Right kidney (tissue), 1 donor: ENCODE measurements at regions not wholly inside any gene's neighbourhood (a gene's known extent, or its start where the extent isn't known, plus 50 kb on each side); places are given as distances from the start of the nearest gene placed in this dataset.

Source experiments
- DNase-seq: peaks from one replicate; pipeline ENCODE4 v3.0.0-alpha.2; 2016

DNA sequence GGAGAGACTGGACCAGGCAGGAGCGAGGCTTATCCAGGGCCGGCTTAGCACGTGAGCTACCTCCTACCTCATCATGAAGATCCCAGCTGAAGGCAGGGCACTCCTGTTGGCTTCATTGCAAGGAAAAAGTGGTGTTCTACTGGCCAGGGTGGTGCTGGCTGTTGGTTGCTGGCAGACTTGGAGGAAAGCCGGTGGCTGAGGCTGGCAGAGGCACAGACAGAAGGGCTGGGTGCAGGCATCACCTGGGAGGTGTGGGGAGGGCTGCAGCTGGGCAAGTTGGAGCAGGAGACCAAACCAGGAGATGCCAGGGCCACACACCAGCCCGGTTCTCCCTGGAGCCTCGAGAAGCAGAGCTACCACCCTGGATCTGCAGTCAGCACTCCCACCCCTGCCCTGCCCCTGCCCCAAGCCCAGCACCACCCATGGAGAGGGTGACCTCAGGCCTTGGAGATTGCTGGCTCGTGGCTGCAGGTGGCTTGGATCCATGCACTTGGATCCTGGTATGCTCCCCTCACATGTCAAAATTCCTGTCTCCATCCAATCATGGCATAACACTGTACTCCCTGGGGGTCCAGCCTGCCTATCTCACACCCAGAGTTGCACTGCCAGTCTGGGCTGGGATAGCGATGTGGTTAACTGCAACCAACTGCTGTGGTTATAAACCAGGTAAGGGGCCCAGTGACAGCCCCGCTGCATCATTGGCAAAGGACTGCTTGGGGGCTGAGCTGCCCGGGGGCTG is 49.7 kb downstream of the GLI2 start:
- DNase-seq: no peak

DNA sequence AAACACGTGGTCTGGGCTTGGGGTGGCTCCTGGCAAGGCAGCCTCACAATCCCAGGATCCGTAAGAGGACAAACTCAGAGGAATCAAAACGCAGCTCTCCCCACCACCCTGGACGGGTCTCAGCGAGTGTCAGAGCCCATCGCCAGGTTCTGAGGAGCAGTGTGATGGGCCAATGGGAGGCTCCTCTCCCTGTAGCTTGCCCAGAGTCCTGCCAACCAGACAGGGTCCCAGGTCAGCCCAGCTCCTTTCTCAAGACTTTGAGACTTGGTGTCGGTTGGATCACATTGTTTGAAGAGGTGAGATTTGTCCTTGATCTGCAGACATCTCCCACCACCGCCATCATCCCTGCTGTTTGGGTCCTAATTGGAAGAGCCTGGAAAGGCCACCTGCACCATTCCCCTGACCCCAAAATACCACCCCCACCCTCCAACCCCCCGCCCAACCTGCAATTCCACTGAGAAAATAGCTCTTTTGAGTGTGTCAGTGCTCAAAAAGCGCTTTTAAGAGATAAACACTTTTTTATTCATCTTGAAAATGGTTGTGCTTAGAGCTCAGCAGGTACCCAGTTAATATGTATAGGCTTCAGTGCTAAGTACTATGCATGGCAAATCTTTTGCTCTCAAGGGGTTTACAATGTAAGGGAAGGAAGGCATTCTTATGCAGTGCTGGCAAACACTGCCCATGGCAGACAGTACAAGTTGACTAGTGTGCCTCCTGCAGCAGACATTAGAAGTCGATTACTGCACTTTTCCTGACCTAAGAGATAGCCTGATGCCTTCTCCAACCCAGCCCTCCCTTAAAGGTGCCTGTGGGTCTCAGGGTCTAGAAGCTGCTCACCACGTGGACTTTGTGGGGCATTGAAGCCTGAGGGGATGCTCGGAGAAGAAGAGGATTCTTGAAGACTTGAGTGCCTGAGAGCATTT is 50.6 kb downstream of the GLI2 start:
- no peak for DNase-seq

DNA sequence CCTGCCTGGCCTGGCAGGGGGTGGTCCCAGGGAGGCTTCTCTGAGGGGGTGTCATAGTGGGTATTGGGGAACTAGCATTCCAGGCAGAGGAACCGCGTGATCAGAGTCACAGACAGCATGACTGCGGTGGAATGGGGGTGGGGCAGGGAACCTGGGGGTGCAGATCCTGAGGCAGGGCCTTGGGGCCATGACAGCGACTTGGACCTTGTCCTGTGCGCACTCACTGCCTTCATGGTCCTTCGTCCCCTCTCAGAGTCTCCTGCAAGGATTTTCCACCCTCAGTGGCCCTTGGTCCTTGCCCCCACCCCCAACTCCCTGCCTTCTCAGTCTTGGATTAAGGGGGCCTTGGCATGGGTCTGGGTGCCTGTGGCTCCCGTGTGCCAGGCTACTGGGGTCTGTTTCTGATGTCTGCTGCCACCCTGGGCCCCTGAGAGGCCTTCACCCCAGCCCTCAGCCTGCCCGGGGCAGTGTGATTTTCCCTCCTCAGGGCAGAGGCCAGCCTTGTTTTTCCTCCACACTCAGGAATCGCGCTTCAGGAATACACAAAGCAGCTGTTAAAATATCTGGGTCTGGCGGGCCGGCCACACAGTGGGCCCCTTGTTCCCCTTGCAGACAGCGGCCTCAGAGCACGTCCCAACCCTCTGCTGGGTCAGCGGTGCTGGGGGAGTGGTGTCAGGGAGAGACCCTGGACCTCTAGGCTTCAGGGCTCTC is 51.6 kb downstream of the GLI2 start:
- no peak for DNase-seq

DNA sequence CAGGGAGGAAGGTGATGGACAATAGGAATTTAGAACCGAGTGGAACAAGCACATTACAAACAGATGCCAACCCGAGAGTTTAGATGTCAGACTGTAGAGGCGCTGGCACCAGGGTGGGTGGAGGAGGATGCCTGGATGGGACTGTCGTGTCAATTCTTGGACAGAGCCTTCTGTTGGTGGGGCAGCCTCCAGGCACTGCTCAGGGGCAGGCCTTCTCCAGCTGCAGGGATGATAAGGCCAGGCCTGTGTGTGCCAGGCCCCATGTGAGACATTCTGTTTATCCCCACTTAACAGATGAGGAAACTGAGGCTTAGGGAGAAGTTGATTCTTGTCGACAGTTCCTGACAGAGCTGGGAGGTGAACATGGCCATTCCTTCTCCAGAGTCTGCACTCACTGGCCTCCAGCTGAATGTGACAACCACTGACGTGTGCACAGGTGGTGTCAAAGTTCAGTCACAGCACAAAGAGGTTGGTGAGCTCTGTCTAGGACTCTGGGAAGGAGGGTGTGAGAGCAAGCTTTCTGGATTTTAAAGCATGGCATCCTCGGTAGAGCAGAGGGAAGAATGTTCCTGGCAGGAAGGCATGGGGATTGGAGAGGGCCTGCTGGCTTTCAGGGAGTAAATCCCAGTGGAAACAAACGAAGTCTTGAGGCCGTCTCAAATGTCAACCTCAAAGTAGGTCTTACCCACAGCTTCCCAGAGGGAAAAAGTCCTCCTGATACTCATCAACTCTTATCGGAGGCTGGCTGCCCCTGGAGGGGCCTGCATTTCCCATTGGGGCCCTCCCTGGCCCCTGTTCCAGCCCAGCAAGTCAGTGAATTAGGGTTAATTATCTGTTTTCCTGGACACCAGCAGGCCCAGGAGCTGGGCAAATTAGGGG is 52.4 kb downstream of the GLI2 start:
- no peak for DNase-seq

DNA sequence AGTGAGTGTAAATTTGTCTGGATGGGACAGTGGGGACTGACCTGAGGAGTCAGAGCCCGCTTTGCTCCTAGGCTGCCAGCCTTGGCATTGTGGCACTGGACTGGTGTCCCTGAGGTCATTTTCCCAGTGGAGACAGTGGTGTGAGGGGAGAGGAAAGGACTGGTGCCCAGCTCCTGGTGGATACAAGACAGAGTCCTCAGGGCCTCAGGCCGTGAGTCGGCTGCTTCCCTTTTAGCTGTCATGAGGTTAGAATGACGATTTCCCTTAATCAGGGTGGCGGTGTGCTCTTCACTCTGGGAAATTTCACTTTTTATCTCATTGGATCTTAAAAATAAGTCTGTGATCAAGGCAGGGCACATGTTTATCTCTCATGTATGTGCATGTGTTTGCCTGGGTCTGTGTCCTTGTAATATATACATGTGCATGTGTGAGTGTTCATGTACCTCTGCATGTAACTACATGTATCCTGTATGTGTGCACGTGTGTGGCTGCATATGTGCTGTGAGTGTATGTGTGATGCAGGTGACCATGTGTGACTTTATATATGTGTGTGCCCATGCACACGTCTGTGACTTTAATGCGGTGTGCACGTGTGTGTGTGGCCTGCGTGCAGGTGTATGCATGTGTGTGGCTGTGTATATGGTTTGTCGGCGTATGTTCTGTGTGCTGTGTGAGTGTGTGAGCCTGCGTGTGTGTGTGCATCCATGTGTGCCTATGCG is 55.7 kb downstream of the GLI2 start:
- no peak for DNase-seq

DNA sequence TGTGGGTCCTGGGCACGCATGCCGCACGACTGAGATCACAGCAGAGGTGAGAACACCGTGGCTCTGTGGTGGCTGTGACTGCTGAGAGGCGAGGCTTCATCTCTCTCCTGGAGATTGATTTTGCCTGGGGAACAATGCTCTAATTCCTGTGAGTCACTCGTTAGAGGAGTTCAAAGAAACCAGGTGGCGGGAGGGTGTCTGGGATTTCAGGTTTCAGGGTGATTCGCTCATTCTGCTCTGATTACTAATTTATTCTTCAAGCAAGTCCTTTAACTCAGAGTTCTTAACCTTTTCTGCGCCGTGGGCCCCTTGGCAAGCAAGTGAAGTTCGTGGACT is 56.3 kb downstream of the GLI2 start:
- DNase-seq: no peak

DNA sequence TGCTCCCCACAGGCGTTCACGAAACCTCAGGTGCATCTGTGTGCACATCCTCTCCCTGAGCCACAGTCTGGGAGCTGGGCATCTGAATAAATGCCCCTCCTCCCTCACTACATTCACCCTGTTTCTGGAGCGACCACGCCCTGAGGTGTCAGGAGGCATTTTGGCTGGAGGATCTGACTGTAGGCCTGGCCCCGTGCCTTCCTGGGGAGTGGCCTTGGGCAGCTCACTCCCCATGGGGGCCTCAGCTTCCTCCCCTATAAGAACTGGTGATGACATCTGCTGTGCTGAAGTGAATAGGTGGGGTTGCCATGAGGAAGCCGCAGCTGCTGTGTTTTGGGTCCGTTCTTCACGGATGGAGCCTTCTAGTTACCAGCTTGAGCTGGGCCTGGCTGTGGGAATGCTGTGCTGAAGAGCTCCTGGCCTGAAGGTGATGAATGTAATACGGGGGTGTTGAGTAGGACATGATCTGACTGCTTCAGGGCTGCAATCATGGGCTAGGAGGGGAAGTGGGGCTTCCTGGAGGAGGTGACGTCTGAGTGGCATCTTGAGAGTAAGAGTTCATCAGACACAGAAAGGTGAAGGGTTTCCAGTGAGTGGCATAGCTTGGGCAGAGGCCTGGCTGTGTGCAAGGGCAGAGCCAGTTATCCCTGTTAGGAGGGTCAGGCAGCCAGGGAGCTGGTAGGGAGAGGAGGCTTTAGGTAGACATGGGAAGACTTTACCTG is 58.2 kb downstream of the GLI2 start:
- no peak for DNase-seq

DNA sequence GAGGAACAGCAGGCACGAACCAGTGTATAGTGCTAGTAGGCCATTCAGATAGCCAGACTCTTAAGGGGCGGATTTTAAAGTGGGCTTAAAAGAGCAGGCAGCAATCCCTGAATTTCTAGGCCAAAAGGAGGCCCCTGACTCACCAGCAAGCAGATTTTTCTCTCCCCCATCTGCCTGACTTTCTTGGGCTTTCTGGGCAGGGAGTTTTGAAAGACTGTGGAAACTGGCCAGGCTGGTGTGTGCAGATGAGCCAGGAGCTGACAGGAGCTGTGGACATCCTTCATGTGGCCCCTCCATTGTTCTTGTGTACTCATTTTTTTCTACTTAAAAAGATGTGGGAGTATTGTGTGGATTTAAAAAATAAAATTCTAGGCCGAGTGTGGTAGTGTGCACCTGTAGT is 59.0 kb downstream of the GLI2 start:
- DNase-seq: no peak

DNA sequence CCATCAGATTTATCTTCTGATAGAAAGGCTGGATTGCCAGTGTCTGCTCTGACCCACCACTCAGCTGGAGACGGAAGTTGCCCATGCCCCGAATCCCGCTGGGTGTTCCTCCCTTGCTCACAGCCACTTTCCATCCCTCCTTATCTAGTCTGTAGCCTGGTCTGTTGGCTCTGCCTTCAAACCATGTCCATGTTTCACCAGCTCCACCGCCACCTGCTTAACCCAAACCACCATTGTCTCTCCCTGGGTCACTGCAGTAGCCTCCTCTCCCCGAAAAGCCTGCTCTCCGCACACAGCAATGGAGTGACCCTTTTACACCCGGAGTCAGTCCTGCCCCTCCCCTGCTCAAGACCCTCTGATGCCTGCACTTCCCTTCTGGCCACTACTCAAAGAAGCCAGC is 60.4 kb downstream of the GLI2 start:
- no peak for DNase-seq

DNA sequence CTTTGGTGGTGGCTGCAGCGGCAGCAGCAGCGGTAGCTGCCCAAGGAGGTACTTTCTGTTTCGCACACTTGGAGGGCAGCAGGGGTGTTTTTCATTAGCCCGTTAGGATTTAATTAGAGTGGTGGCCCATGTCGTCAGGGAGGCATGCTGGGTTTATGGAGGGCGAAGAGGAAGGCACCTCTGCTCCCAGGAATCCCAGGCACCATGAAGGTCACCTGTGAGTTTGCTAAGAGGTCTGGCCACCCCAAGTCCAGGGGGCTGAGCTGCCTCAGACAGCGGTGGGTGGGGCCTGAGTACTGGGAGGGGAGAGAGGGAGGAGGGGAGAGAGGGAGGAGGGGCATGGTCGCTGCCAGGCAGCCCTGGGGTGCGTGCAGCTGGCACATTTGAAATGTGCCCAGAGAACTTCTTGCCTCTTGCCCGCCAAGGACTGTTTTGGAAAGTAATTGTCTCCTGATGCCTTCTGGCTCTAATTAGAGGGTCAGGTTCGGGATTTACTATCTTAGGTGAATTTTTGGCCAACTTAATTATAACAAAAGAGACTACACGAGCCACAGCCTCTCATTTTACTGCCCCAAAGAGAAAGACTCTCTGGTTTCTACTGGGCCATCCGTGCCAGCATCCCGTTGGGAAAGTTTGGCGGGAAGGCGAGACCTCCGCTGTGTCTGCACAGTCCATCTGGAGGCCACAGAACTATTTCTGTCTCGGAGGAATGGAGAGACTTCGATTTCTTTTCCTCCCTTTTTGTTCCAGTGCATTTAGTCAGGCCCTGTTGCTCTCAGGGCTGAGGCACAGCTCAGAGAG is 62.0 kb downstream of the GLI2 start:
- DNase-seq: no peak

DNA sequence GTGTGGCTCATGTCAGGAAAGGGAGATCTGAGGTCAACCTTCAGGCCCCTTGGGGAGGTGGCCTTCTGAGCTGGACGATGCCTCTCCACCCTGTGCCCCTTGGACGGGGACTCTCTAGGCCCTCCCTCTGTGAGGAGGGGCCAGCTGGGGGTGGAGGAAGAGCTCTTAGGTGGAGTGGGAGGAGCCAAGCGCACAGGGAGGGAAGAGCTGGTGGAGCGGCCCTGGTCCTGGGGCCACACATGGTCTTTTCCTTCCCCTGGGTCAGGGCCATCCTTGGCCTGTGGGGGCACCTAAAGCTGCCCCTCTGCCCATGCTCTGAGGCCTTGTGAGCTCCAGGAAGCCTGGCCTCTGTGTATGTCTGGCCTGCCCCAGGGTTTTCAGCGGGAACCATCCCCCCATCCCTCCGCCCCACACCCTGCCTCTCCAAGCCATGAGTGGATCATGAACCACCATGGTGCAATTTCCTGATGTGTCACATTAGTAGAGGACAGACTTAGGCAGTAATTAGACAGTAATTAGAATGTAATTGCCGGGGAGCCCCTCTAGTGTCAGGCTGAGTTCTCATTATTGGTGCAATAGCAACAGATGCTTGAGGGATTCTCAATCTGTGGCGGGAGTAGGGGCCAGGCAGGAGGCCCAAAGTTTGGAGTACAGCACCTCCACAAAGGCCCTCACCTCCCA is 63.0 kb downstream of the GLI2 start:
- no peak for DNase-seq

DNA sequence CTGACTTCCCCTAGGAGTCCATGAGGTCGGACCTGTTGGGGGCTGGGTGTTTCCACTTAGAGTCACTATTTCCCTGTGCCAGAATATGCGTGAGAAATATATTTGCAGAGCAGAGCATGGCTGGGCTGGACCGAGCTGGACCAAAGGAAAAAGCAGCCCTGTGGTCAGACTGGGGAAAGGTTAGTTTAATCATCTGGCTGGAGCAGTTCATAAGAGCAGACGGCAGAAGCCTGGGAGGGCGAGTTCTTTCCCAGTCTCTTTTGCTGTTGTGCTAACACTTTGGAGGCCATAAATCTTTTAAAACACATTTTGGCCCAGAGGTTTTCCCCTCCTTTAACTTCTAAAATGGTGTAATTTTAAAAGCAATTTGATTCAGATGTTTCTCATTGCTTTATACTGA is 66.5 kb downstream of the GLI2 start:
- DNase-seq: no peak

DNA sequence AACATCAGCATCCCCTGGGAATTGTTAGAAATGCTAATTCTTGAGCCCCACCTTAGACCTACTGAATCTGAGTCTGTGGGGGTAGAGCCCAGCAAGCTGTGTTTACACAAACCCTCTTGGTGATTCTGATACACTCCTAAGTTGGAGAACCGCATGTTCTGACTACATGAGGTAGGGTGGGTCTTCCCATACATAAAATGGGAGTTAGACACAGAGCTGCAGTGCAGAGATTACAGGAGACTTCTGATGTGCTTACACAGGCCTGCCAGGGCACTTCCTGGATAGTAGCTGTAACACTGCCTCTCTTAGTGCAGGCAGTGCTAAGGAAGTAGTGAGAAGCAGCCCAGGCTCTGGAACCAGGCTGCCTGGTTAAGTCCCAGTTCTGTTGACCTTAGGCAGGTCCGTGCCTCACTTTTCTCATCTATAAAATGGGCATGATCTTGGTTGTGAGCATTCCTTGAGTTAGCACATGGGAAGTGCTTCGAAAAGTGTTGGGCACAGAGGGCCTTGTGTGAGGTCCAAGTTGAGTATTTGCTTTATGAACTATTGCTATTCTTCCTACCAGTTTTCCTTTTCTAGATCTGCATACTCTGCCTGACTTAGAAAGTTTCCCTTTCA is 67.3 kb downstream of the GLI2 start:
- DNase-seq: no peak

DNA sequence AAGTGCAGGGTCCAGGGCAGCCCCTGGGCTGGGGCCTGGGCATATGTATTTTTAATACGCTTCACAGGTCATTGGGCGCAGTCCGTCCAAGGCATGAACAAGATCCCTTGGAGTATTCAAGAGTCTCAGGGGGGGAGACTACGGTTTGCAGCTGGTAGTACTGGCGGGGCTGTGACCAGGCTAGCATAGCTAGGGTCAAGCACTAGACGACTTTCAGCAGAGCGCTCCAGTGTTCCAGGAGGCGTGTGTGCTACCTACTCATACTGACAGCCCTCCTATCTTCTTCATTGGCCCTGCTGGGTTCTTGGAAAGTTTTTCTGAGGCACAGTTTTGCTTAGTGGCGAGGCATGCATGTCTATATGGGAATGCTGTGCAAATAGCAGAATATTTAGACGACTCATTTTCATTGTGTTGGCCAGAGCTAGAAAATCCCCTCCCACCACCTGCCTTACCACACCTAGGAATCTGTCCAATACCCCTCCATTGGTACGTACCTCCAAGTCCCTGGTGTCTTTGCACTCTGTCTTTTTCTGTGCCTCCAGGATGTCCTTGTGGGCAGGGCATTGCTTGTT is 68.2 kb downstream of the GLI2 start:
- DNase-seq: no peak

DNA sequence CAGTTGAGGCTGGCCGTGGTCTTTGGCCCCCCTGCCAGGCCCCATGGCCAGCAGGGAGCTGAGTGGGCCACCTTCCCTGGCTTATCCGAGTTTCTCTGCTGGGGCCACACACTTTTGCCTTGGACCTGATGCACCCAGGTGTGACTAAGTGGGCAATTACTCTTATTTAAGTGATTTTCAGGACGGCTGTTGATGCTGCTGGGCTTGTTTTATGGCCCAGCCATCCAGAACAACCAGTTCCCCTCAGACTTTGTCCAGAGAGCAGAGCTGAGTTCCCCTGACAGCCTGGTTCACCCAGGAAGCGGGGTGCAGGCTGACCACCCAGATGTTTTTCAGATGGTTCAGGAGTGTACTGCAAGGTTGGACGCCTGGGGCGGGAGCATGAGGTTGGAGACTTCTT is 68.8 kb downstream of the GLI2 start:
- DNase-seq: no peak

DNA sequence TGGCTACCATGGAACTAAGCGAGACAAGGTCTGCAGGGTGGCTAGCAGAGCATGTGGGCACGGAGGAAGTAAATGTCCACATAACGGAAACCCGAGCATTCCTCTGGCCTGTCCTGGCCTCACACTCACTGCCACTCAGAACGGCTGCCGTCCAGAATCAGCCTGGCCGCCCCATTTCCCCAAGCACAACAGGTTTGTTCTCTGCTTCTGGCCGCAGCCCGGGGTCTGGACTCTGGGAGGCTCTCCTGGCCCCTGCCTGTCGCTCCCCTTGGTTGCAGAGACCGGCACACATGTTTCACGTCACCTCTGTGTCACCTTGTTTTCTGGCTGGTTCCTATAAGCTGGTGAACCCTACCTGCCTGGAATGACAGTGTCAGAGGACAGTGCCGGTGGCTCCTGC is 69.3 kb downstream of the GLI2 start:
- DNase-seq: no peak

DNA sequence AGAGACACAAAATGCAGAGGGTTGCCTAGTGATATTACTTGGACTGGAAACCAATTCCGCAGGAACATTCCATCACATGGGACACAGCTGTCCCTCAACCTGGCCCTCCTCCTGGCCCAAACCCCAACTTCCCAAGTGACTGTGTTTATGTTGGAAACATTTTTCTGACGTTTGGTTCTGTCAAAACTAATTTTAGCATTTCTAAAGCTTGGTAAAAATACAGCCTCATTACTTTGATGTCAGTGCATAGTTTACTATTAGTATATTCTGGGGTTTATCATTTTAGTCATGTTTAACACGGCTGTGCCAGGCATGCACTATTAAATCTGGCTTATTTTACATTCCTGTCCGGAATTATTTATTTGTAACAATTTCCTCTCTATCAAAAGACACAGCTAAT is 69.9 kb downstream of the GLI2 start:
- DNase-seq: no peak

DNA sequence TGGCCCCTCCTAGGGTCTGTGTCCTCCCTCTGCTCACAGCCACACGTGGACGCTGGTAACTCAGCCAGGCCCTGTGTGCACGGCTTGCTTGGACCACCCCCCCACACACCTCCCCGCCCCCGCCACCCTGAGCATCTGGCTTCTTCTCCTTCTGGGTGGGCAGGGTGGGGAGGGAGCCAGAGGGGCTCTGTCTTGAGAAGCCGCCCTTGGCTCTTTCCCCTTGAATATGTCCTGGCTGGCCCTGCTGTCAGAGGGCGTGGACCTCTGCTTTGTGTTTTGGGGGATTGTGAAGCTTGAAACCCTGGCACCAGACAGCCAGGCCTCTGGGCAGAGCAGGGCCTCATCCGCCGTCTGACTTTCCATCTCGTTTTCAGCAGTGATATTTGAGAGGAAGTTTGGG is 72.1 kb downstream of the GLI2 start:
- no peak for DNase-seq

DNA sequence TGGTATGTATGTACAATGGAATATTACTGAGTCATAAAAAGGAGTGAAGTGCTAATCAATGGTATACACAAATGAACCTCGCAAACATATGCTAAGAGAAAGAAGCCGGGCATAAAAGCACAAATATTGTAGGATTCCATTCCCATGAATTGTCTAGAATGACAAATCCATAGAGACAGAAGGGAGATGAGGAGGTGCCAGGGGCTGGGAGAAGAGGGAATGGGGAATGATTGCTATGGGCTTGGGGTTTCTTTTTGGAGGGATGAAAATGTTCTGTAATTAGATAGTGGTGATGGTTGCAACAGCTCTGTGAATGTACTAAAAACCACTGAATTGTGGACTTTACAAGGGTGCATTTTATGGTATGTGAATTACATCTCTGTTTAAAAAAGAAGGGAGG is 73.5 kb downstream of the GLI2 start:
- no peak for DNase-seq
